ENCODE measurements at regions not wholly inside any gene's neighbourhood (a gene's known extent, or its start where the extent isn't known, plus 50 kb on each side); places are given as distances from the start of the nearest gene placed in this dataset.
"Not testable (repeated sequence)": the region's sequence is repeated elsewhere in the genome, so short reads cannot be mapped to it uniquely, and the experiment has no call there.

GRCh38 chr4:75189711-75190335 is 256.9 kb downstream of the PARM1 start:
- no peak for DNase-seq (ENCODE audit: low read depth)

- peak; percentile 2 for DNase-seq (ENCODE audit: low read depth)
Measured at GRCh38 chr4:75180790-75181776, 248.2 kb downstream of the PARM1 start.

GRCh38 chr4:75180217-75180616 is 247.3 kb downstream of the PARM1 start:
- peak; percentile 2 for DNase-seq (ENCODE audit: low read depth)

GRCh38 chr4:75179510-75179909 is 246.6 kb downstream of the PARM1 start:
- DNase-seq (ENCODE audit: low read depth) = no peak

GRCh38 chr4:75172551-75172950 is 239.6 kb downstream of the PARM1 start:
- DNase-seq (ENCODE audit: low read depth) = no peak

GRCh38 chr4:75169427-75169826 is 236.5 kb downstream of the PARM1 start:
- no peak for DNase-seq (ENCODE audit: low read depth)

- DNase-seq (ENCODE audit: low read depth) = no peak
Measured at GRCh38 chr4:75169020-75169419, 236.1 kb downstream of the PARM1 start.

GRCh38 chr4:75168548-75168947 is 235.6 kb downstream of the PARM1 start:
- DNase-seq (ENCODE audit: low read depth) = no peak

- DNase-seq (ENCODE audit: low read depth) = not testable (repeated sequence)
Measured at GRCh38 chr4:75165100-75165499, 232.2 kb downstream of the PARM1 start.

GRCh38 chr4:75158451-75158850 is 225.5 kb downstream of the PARM1 start:
- DNase-seq (ENCODE audit: low read depth) = no peak

GRCh38 chr4:75154994-75155393 is 222.1 kb downstream of the PARM1 start:
- DNase-seq (ENCODE audit: low read depth) = no peak

GRCh38 chr4:75146223-75146622 is 213.3 kb downstream of the PARM1 start:
- no peak for DNase-seq (ENCODE audit: low read depth)

- DNase-seq (ENCODE audit: low read depth) = no peak
Measured at GRCh38 chr4:75144475-75144874, 211.6 kb downstream of the PARM1 start.

GRCh38 chr4:75142850-75143249 is 209.9 kb downstream of the PARM1 start:
- DNase-seq (ENCODE audit: low read depth) = peak; percentile 31

GRCh38 chr4:75142382-75142781 is 209.5 kb downstream of the PARM1 start:
- DNase-seq (ENCODE audit: low read depth) = peak; percentile 8

- DNase-seq (ENCODE audit: low read depth) = no peak
Measured at GRCh38 chr4:75141162-75141561, 208.2 kb downstream of the PARM1 start.

- DNase-seq (ENCODE audit: low read depth) = no peak
Measured at GRCh38 chr4:75137302-75137701, 204.4 kb downstream of the PARM1 start.

- no peak for DNase-seq (ENCODE audit: low read depth)
Measured at GRCh38 chr4:75135068-75135825, 202.3 kb downstream of the PARM1 start.

- not testable (repeated sequence) for DNase-seq (ENCODE audit: low read depth)
Measured at GRCh38 chr4:75126870-75127269, 194.0 kb downstream of the PARM1 start.

GRCh38 chr4:75126058-75126457 is 193.1 kb downstream of the PARM1 start:
- no peak for DNase-seq (ENCODE audit: low read depth)

GRCh38 chr4:75122424-75123014 is 189.6 kb downstream of the PARM1 start:
- no peak for DNase-seq (ENCODE audit: low read depth)

- DNase-seq (ENCODE audit: low read depth) = no peak
Measured at GRCh38 chr4:75118739-75119138, 185.8 kb downstream of the PARM1 start.

Data from renal cortical epithelial cell (primary cell).